ENCODE measurements at regions not wholly inside any gene's neighbourhood (a gene's known extent, or its start where the extent isn't known, plus 50 kb on each side); places are given as distances from the start of the nearest gene placed in this dataset.
"Not testable (repeated sequence)": the region's sequence is repeated elsewhere in the genome, so short reads cannot be mapped to it uniquely, and the experiment has no call there.

GRCh38 chr15:34528055-34528754 lies 55.2 kb downstream of the GOLGA8B start:
- H3K27me3 ChIP-seq; H3K4me1 ChIP-seq; H3K9me3 ChIP-seq; DNase-seq (ENCODE audit: low spot score in 2 of 2); H3K36me3 ChIP-seq; H3K4me3 ChIP-seq; H3K27ac ChIP-seq; intact Hi-C loops (cut with DNase I; ENCODE audit: low total_unique reads): not testable (repeated sequence)

GRCh38 chr15:34527641-34528040 lies 55.8 kb downstream of the GOLGA8B start:
- H3K9me3 ChIP-seq; intact Hi-C loops (cut with DNase I; ENCODE audit: low total_unique reads); H3K4me3 ChIP-seq; H3K27ac ChIP-seq; H3K36me3 ChIP-seq; H3K27me3 ChIP-seq; DNase-seq (ENCODE audit: low spot score in 2 of 2); H3K4me1 ChIP-seq: not testable (repeated sequence)

- H3K4me1 ChIP-seq; H3K27ac ChIP-seq; DNase-seq (ENCODE audit: low spot score in 2 of 2); H3K9me3 ChIP-seq; H3K27me3 ChIP-seq; intact Hi-C loops (cut with DNase I; ENCODE audit: low total_unique reads); H3K36me3 ChIP-seq; H3K4me3 ChIP-seq: not testable (repeated sequence)
- TF ChIP-seq CTCF (IDR thresholded peaks at IDR 0.05), result peak in 1 of 3 donors; percentile 14
These were observed 59.6 kb downstream of the GOLGA8B start for GRCh38 chr15:34523849-34524248.

GRCh38 chr15:34522601-34523000 lies 60.9 kb downstream of the GOLGA8B start:
- H3K4me3 ChIP-seq; H3K36me3 ChIP-seq; H3K27ac ChIP-seq; DNase-seq (ENCODE audit: low spot score in 2 of 2); H3K9me3 ChIP-seq; H3K27me3 ChIP-seq; H3K4me1 ChIP-seq; intact Hi-C loops (cut with DNase I; ENCODE audit: low total_unique reads): not testable (repeated sequence)

GRCh38 chr15:34521802-34522485 lies 61.5 kb downstream of the GOLGA8B start:
- H3K27ac ChIP-seq; H3K36me3 ChIP-seq; H3K4me1 ChIP-seq; H3K27me3 ChIP-seq; intact Hi-C loops (cut with DNase I; ENCODE audit: low total_unique reads); H3K9me3 ChIP-seq; H3K4me3 ChIP-seq; DNase-seq (ENCODE audit: low spot score in 2 of 2): not testable (repeated sequence)

GRCh38 chr15:34520566-34520965 lies 62.9 kb downstream of the GOLGA8B start:
- H3K9me3 ChIP-seq, result no peaks in the 10 kb centered on the region
- TF ChIP-seq POLR2A (IDR thresholded peaks at IDR 0.05), result no peak
- no peak for TF ChIP-seq POLR2AphosphoS5 (IDR thresholded peaks at IDR 0.05)
- no peak for TF ChIP-seq CTCF (IDR thresholded peaks at IDR 0.05)
- no peaks in the 10 kb centered on the region for H3K4me1 ChIP-seq
- intact Hi-C loops (cut with DNase I; ENCODE audit: low total_unique reads), result no loop called here
- no peak overlapping the region for H3K4me3 ChIP-seq
- H3K36me3 ChIP-seq, result no peaks in the 10 kb centered on the region
- H3K27me3 ChIP-seq, result no peaks in the 10 kb centered on the region
- no peak for DNase-seq (ENCODE audit: low spot score in 2 of 2)
- H3K27ac ChIP-seq, result no peak overlapping the region

GRCh38 chr15:34520010-34520409 lies 63.4 kb downstream of the GOLGA8B start:
- H3K36me3 ChIP-seq; H3K9me3 ChIP-seq; DNase-seq (ENCODE audit: low spot score in 2 of 2); H3K4me3 ChIP-seq; intact Hi-C loops (cut with DNase I; ENCODE audit: low total_unique reads); H3K27ac ChIP-seq; H3K27me3 ChIP-seq; H3K4me1 ChIP-seq: not testable (repeated sequence)

- intact Hi-C loops (cut with DNase I; ENCODE audit: low total_unique reads), result no loop called here
- DNase-seq (ENCODE audit: low spot score in 2 of 2), result no peak
- TF ChIP-seq POLR2A (IDR thresholded peaks at IDR 0.05) (no peak), POLR2AphosphoS5 (IDR thresholded peaks at IDR 0.05) (no peak)
- H3K9me3 ChIP-seq, result no peaks in the 10 kb centered on the region
- peak overlapping the region; percentile 64 to 75 (median 69) for H3K4me3 ChIP-seq
- no peaks in the 10 kb centered on the region for H3K4me1 ChIP-seq
- H3K27ac ChIP-seq, result peak overlapping the region; percentile 32 to 66
- no peaks in the 10 kb centered on the region for H3K36me3 ChIP-seq
- no peaks in the 10 kb centered on the region for H3K27me3 ChIP-seq
These were observed 69.2 kb downstream of the GOLGA8B start for GRCh38 chr15:34514251-34514670.
